HCT116 (cell line): ENCODE measurements at regions not wholly inside any gene's neighbourhood (a gene's known extent, or its start where the extent isn't known, plus 50 kb on each side); places are given as distances from the start of the nearest gene placed in this dataset.

Source experiments
- ATAC-seq: fragments of 200-7000 bp; cut with Tn5 transposase; 2 replicates; pipeline ENCODE4 v1.9.1; 2020; ENCODE audit warnings: mild to moderate bottlenecking, moderate library complexity
- BruUV-seq: library from RNA; stranded (reverse); fragments of 400-500 nt; replicated peaks from 2 replicates; lab custom pipeline; 2021; lab: Mats Ljungman, UMichigan
- CTCF ChIA-PET: fragments of 300-600 bp; sonication (Branson Sonifier 250); formaldehyde crosslinking; loops from one replicate; lab custom pipeline; 2021; ENCODE audit warnings: antibody characterized with exemption; lab: Charles Lee
- POLR2A ChIA-PET: fragments of 300-600, 350-600 bp; sonication (Branson Sonifier 250); formaldehyde crosslinking; loops from one replicate; lab custom pipeline; 2021; ENCODE audit warnings: antibody characterized with exemption; lab: Charles Lee
- RAD21 ChIA-PET, 2 experiments: fragments of 300-600 bp; sonication (Branson Sonifier 250); formaldehyde crosslinking; loops; one replicate each; lab custom pipeline; 2023; ENCODE audit warnings: low total read pairs in 2 of 2; ENCODE audit not compliant: uncharacterized antibody in 2 of 2, unreplicated experiment in 2 of 2, low non-redundant PET in 1 of 2; lab: Charles Lee
- DNase-seq: peaks from one replicate; pipeline ENCODE4 v3.0.0-alpha.2; 2010; ENCODE audit warnings: low read depth, low spot score
- H2AFZ ChIP-seq: fragments of 200-600 bp; shearing (Covaris generic), sonication (generic); 2 replicates; pipeline ENCODE4 v1.6.1; 2017; ENCODE audit warnings: low read depth, mixed run types, mixed read lengths, antibody characterized with exemption, low read length; ENCODE audit not compliant: poor library complexity, severe bottlenecking
- H3K27ac ChIP-seq: 2 replicates; pipeline ENCODE4 v1.5.1; 2012; ENCODE audit warnings: low read depth, low read length
- H3K27me3 ChIP-seq: fragments of 200-600 bp; sonication (generic); 2 replicates; pipeline ENCODE4 v1.6.1; 2016; ENCODE audit warnings: mixed run types, low read length, mixed read lengths; ENCODE audit not compliant: insufficient read depth
- H3K36me3 ChIP-seq, 2 experiments: fragments of 200-500 bp in 1 of 2; fragments of 200-600 bp in 1 of 2; sonication (Bioruptor generic) in 1 of 2; sonication (generic) in 1 of 2; 2 replicates each; pipeline versions ENCODE4 v1.5.1 to v1.6.1; 2014 to 2016; ENCODE audit warnings: low read length in 2 of 2, inconsistent platforms in 1 of 2, mixed read lengths in 1 of 2, mixed run types in 1 of 2; ENCODE audit not compliant: insufficient read depth in 2 of 2, control insufficient read depth in 1 of 2
- H3K4me1 ChIP-seq, 2 experiments: fragments of 200-600 bp in 1 of 2; sonication (generic) in 1 of 2; 2 replicates each; pipeline versions ENCODE4 v1.5.1 to v1.6.1; 2012 to 2017; ENCODE audit warnings: low read length in 2 of 2, inconsistent platforms in 1 of 2, mild to moderate bottlenecking in 1 of 2, mixed read lengths in 1 of 2, mixed run types in 1 of 2, moderate library complexity in 1 of 2; ENCODE audit not compliant: insufficient read depth in 2 of 2, control insufficient read depth in 1 of 2
- H3K4me2 ChIP-seq: fragments of 200-600 bp; sonication (generic); 2 replicates; pipeline ENCODE4 v1.6.1; 2017; ENCODE audit warnings: mixed run types, low read length, mixed read lengths
- H3K4me3 ChIP-seq, 2 experiments: fragments of 200-600 bp in 1 of 2; sonication (generic) in 1 of 2; replicated peaks in 1 of 2; 2 replicates each; pipeline ENCODE4 v1.5.1; 2011 to 2016; ENCODE audit warnings: low read length in 2 of 2, control low read depth in 1 of 2, low read depth in 1 of 2, mild to moderate bottlenecking in 1 of 2, mixed read lengths in 1 of 2, mixed run types in 1 of 2
- H3K79me2 ChIP-seq: fragments of 200-600 bp; sonication (generic); 2 replicates; pipeline ENCODE4 v1.6.1; 2017; ENCODE audit warnings: mild to moderate bottlenecking, mixed run types, low read length, moderate library complexity, mixed read lengths; ENCODE audit not compliant: insufficient read depth
- H3K9ac ChIP-seq: fragments of 200-600 bp; sonication (generic); 2 replicates; pipeline ENCODE4 v1.6.1; 2016; ENCODE audit warnings: low read length, mixed read lengths
- H3K9me2 ChIP-seq: fragments of 200-600 bp; sonication (generic), shearing (Covaris generic); 2 replicates; pipeline ENCODE4 v1.6.1; 2017; ENCODE audit warnings: mixed run types, mild to moderate bottlenecking, moderate library complexity; ENCODE audit not compliant: insufficient read depth
- H3K9me3 ChIP-seq, 2 experiments: fragments of 200-500 bp in 1 of 2; fragments of 200-600 bp in 1 of 2; sonication (Bioruptor generic) in 1 of 2; sonication (generic) in 1 of 2; 2 replicates each; pipeline ENCODE4 v1.6.1; 2014 to 2017; ENCODE audit warnings: low read length in 2 of 2, mixed read lengths in 2 of 2, inconsistent platforms in 1 of 2, low read depth in 1 of 2, mild to moderate bottlenecking in 1 of 2, mixed run types in 1 of 2, moderate library complexity in 1 of 2; ENCODE audit not compliant: control insufficient read depth in 1 of 2, insufficient read depth in 1 of 2
- H4K20me1 ChIP-seq: fragments of 200-600 bp; sonication (generic), shearing (Covaris generic); 2 replicates; pipeline ENCODE4 v1.6.1; 2017; ENCODE audit warnings: mixed run types, mild to moderate bottlenecking, moderate library complexity; ENCODE audit not compliant: insufficient read depth
- ATF3 ChIP-seq: IDR thresholded peaks from 2 replicates; pipeline ENCODE4 v1.6.1; 2012
- CBX3 ChIP-seq: IDR thresholded peaks from 2 replicates; pipeline ENCODE4 v1.6.1; 2012; ENCODE audit warnings: low read depth
- CTCF ChIP-seq, 3 experiments: fragments of 200-600 bp in 1 of 3; sonication (generic) in 1 of 3; IDR thresholded peaks in 2 of 3; conservative IDR thresholded peaks in 1 of 3; 2 replicates each; pipeline ENCODE4 v1.5.1; 2012 to 2017; ENCODE audit warnings: low read depth in 2 of 3, low read length in 2 of 3, antibody characterized with exemption in 1 of 3, borderline replicate concordance in 1 of 3, control low read depth in 1 of 3, mild to moderate bottlenecking in 1 of 3, mixed read lengths in 1 of 3, mixed run types in 1 of 3, moderate library complexity in 1 of 3; ENCODE audit not compliant: insufficient read depth in 1 of 3
- EZH2 ChIP-seq: fragments of 200-600 bp; sonication (generic); IDR thresholded peaks from 2 replicates; pipeline ENCODE4 v1.6.1; 2017; ENCODE audit warnings: antibody characterized with exemption, mixed run types
- EZH2phosphoT487 ChIP-seq: fragments of 200-600 bp; IDR thresholded peaks from 2 replicates; pipeline ENCODE4 v1.6.1; 2018; ENCODE audit warnings: antibody characterized with exemption, borderline replicate concordance
- FOSL1 ChIP-seq: IDR thresholded peaks from 2 replicates; pipeline ENCODE4 v1.6.1; 2012; ENCODE audit warnings: low read depth
- POLR2A ChIP-seq: IDR thresholded peaks from 2 replicates; pipeline ENCODE4 v1.7.0; 2011; ENCODE audit warnings: borderline replicate concordance; ENCODE audit not compliant: insufficient read depth, insufficient read length; ENCODE audit errors: extremely low read depth
- POLR2AphosphoS5 ChIP-seq: IDR thresholded peaks from 2 replicates; pipeline ENCODE4 v1.6.1; 2011; ENCODE audit warnings: mild to moderate bottlenecking, low read depth, low read length, moderate library complexity
- RAD21 ChIP-seq: IDR thresholded peaks from 2 replicates; pipeline ENCODE4 v1.6.1; 2012; ENCODE audit warnings: low read depth, mild to moderate bottlenecking
- TCF7L2 ChIP-seq: IDR thresholded peaks from 2 replicates; pipeline ENCODE4 v1.7.0; 2011; ENCODE audit warnings: borderline replicate concordance, inconsistent platforms; ENCODE audit not compliant: insufficient read depth, insufficient read length; ENCODE audit errors: extremely low read depth
- YY1 ChIP-seq: IDR thresholded peaks from 2 replicates; pipeline ENCODE4 v1.6.1; 2011; ENCODE audit warnings: low read length, low read depth, moderate library complexity, mild to moderate bottlenecking; ENCODE audit not compliant: insufficient replicate concordance; ENCODE audit errors: extremely low read depth
- ZBTB33 ChIP-seq: IDR thresholded peaks from 2 replicates; pipeline ENCODE4 v1.6.1; 2011; ENCODE audit warnings: mild to moderate bottlenecking, low read length, moderate library complexity; ENCODE audit not compliant: insufficient replicate concordance; ENCODE audit errors: extremely low read depth
- ZNF274 ChIP-seq: fragments of 200-500 bp; sonication (Bioruptor generic); IDR thresholded peaks from 2 replicates; pipeline ENCODE4 v1.6.1; 2014; ENCODE audit warnings: mild to moderate bottlenecking, low read depth, low read length, inconsistent platforms
- intact Hi-C: fragments of 100-400 bp; cut with micrococcal nuclease; formaldehyde crosslinking; loops from 2 replicates; pipeline ENCODE4 v1.10.0; 2022

GRCh38 chr3:59270921-59271320 lies 221.1 kb upstream of the CFAP20DC start:
- Histone ChIP-seq H4K20me1 (no peaks in the 10 kb centered on the region), H3K9me2 (no peaks in the 10 kb centered on the region), H3K4me3 (no peak overlapping the region), H3K27me3 (no peaks in the 10 kb centered on the region), H2AFZ (no peak overlapping the region), H3K79me2 (no peaks in the 10 kb centered on the region), H3K9me3 (no peaks in the 10 kb centered on the region), H3K4me1 (no peaks in the 10 kb centered on the region), H3K27ac (no peak overlapping the region), H3K4me2 (no peak overlapping the region), H3K36me3 (no peaks in the 10 kb centered on the region), H3K9ac (no peak overlapping the region)
- no peak for TF ChIP-seq CBX3
- no peak for TF ChIP-seq YY1
- no peak for TF ChIP-seq EZH2phosphoT487
- no peak for TF ChIP-seq POLR2A
- TF ChIP-seq RAD21: no peak
- no peak for TF ChIP-seq POLR2AphosphoS5
- no peak for TF ChIP-seq ZNF274
- TF ChIP-seq EZH2: no peak
- TF ChIP-seq FOSL1: no peak
- TF ChIP-seq ZBTB33: no peak
- TF ChIP-seq CTCF (IDR thresholded peaks at IDR 0.05 in 2 of 3, conservative IDR thresholded peaks at IDR 0.05 in 1 of 3; ENCODE audit: borderline replicate concordance in 1 of 3, insufficient read depth in 1 of 3, low read depth in 2 of 3, low read length in 2 of 3): no peak
- no peak for TF ChIP-seq ATF3
- no peak for TF ChIP-seq TCF7L2
- POLR2A ChIA-PET: no interaction called here
- intact Hi-C loops: no loop called here
- CTCF ChIA-PET: no interaction called here
- DNase-seq (no peak), ATAC-seq (no peak)
- RAD21 ChIA-PET: no interaction called here
- BruUV-seq: no TSS peak
